ENCODE measurements at regions not wholly inside any gene's neighbourhood (a gene's known extent, or its start where the extent isn't known, plus 50 kb on each side); places are given as distances from the start of the nearest gene placed in this dataset.

- TF ChIP-seq CTCF (tag by site-specific recombination; IDR thresholded peaks at IDR 0.05): no peak
- no peak for TF ChIP-seq INSM2 (tag by site-specific recombination; IDR thresholded peaks at IDR 0.05)
- TF ChIP-seq BCL6B (tag by site-specific recombination; IDR thresholded peaks at IDR 0.05): no peak
- TF ChIP-seq ZNF157 (tag by site-specific recombination; IDR thresholded peaks at IDR 0.05): no peak
- TF ChIP-seq SCRT1 (tag by site-specific recombination; IDR thresholded peaks at IDR 0.05; ENCODE audit: borderline replicate concordance): no peak
- no peak for TF ChIP-seq ZNF24 (tag by site-specific recombination; IDR thresholded peaks at IDR 0.05)
- no peak for TF ChIP-seq ZNF114 (tag by site-specific recombination; IDR thresholded peaks at IDR 0.05)
Observed at GRCh38 chr19:30284209-30284608, 88.0 kb upstream of the ZNF536 start.
